ENCODE measurements at regions not wholly inside any gene's neighbourhood (a gene's known extent, or its start where the extent isn't known, plus 50 kb on each side); places are given as distances from the start of the nearest gene placed in this dataset.

DNA sequence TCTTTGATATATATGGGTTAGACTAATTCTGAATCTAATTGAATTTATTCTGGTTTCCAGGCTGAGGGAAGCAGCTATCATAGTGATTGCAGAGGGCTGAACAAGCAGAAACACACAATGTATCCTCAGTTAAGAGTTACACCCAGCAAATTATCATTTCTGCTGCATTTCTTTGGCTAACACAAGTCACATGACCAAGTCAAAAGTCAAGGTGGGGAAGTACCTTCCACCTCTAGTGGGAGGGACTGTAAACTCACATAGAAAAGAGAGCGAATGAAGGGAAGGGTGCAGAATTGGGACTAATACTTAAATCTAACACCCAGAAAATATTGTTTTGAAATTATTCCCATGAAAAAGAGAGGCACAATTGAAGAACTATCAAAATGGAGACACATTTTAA, 719.7 kb upstream of the MMS22L start:
- Histone ChIP-seq H3K36me3 (ENCODE audit: insufficient read depth, low read length, poor library complexity, severe bottlenecking) (no peaks in the 10 kb centered on the region), H3K9me3 (ENCODE audit: low read depth, low read length, poor library complexity, severe bottlenecking) (no peaks in the 10 kb centered on the region), H3K4me1 (ENCODE audit: insufficient read depth, low read length, poor library complexity, severe bottlenecking) (no peaks in the 10 kb centered on the region), H3K27me3 (replicated peaks; ENCODE audit: insufficient read depth, low read depth, low read length, poor library complexity) (no peaks in the 10 kb centered on the region), H3K4me3 (ENCODE audit: low read depth, low read length, poor library complexity, severe bottlenecking) (no peak overlapping the region), H3K27ac (ENCODE audit: low read depth, low read length, poor library complexity, severe bottlenecking) (no peak overlapping the region)
- ChIA-PET POLR2A (ENCODE audit: low non-redundant PET) (no interaction called here), CTCF (no interaction called here)
- DNase-seq (ENCODE audit: low spot score), result no peak
- no TSS peak for BruUV-seq (replicated peaks)
- TF ChIP-seq EZH2 (IDR thresholded peaks at IDR 0.05; ENCODE audit: borderline replicate concordance, low read depth, low read length, poor library complexity, severe bottlenecking), result no peak
- TF ChIP-seq CTCF (conservative IDR thresholded peaks at IDR 0.05; ENCODE audit: low read depth, low read length), result no peak
- intact Hi-C loops (cut with micrococcal nuclease; ENCODE audit: unreplicated experiment), result no loop called here

GRCh38 chr6:98014442-98015201, 731.6 kb upstream of the MMS22L start:
- no peak overlapping the region for H3K27ac ChIP-seq (ENCODE audit: low read depth, low read length, poor library complexity, severe bottlenecking)
- H3K36me3 ChIP-seq (ENCODE audit: insufficient read depth, low read length, poor library complexity, severe bottlenecking), result no peaks in the 10 kb centered on the region
- CTCF ChIA-PET, result interaction anchor here (0.6 kb wide), 1 partner anchor 361 kb away, joined by 3 read pairs; no protein-coding TSS in a partner anchor
- POLR2A ChIA-PET (ENCODE audit: low non-redundant PET), result no interaction called here
- H3K27me3 ChIP-seq (replicated peaks; ENCODE audit: insufficient read depth, low read depth, low read length, poor library complexity), result no peaks in the 10 kb centered on the region
- no peak for DNase-seq (ENCODE audit: low spot score)
- H3K4me3 ChIP-seq (ENCODE audit: low read depth, low read length, poor library complexity, severe bottlenecking), result no peak overlapping the region
- no peaks in the 10 kb centered on the region for H3K4me1 ChIP-seq (ENCODE audit: insufficient read depth, low read length, poor library complexity, severe bottlenecking)
- no TSS peak for BruUV-seq (replicated peaks)
- intact Hi-C loops (cut with micrococcal nuclease; ENCODE audit: unreplicated experiment), result no loop called here
- no peaks in the 10 kb centered on the region for H3K9me3 ChIP-seq (ENCODE audit: low read depth, low read length, poor library complexity, severe bottlenecking)
- TF ChIP-seq EZH2 (IDR thresholded peaks at IDR 0.05; ENCODE audit: borderline replicate concordance, low read depth, low read length, poor library complexity, severe bottlenecking) (no peak), CTCF (conservative IDR thresholded peaks at IDR 0.05; ENCODE audit: low read depth, low read length) (no peak)

- intact Hi-C loops (cut with micrococcal nuclease; ENCODE audit: unreplicated experiment), result no loop called here
- H3K4me3 ChIP-seq (ENCODE audit: low read depth, low read length, poor library complexity, severe bottlenecking), result no peak overlapping the region
- no peaks in the 10 kb centered on the region for H3K9me3 ChIP-seq (ENCODE audit: low read depth, low read length, poor library complexity, severe bottlenecking)
- no peaks in the 10 kb centered on the region for H3K27me3 ChIP-seq (replicated peaks; ENCODE audit: insufficient read depth, low read depth, low read length, poor library complexity)
- BruUV-seq (replicated peaks), result no TSS peak
- DNase-seq (ENCODE audit: low spot score), result no peak
- TF ChIP-seq EZH2 (IDR thresholded peaks at IDR 0.05; ENCODE audit: borderline replicate concordance, low read depth, low read length, poor library complexity, severe bottlenecking) (no peak), CTCF (conservative IDR thresholded peaks at IDR 0.05; ENCODE audit: low read depth, low read length) (no peak)
- POLR2A ChIA-PET (ENCODE audit: low non-redundant PET), result no interaction called here
- no peaks in the 10 kb centered on the region for H3K36me3 ChIP-seq (ENCODE audit: insufficient read depth, low read length, poor library complexity, severe bottlenecking)
- CTCF ChIA-PET, result no interaction called here
- H3K4me1 ChIP-seq (ENCODE audit: insufficient read depth, low read length, poor library complexity, severe bottlenecking), result no peaks in the 10 kb centered on the region
- H3K27ac ChIP-seq (ENCODE audit: low read depth, low read length, poor library complexity, severe bottlenecking), result no peak overlapping the region
These were observed 733.5 kb upstream of the MMS22L start for GRCh38 chr6:98016565-98016964.
